OCI-LY7 (cell line): ENCODE measurements at regions not wholly inside any gene's neighbourhood (a gene's known extent, or its start where the extent isn't known, plus 50 kb on each side); places are given as distances from the start of the nearest gene placed in this dataset.

ENCODE experiments used
- EZH2phosphoT487 ChIP-seq: fragments of 200-600 bp; sonication (generic); IDR thresholded peaks from 2 replicates; pipeline ENCODE4 v1.6.1; 2018; ENCODE audit warnings: low read depth, borderline replicate concordance, mild to moderate bottlenecking, mixed run types, antibody characterized with exemption, low read length, moderate library complexity, mixed read lengths
- TF ChIP-seq, protein P1 (sequence below): fragments of 200-600 bp; sonication (generic); conservative IDR thresholded peaks from 2 replicates; pipeline ENCODE4 v1.5.1; 2014; ENCODE audit warnings: mild to moderate bottlenecking, antibody characterized with exemption, low read length, moderate library complexity, mixed read lengths

DNA sequence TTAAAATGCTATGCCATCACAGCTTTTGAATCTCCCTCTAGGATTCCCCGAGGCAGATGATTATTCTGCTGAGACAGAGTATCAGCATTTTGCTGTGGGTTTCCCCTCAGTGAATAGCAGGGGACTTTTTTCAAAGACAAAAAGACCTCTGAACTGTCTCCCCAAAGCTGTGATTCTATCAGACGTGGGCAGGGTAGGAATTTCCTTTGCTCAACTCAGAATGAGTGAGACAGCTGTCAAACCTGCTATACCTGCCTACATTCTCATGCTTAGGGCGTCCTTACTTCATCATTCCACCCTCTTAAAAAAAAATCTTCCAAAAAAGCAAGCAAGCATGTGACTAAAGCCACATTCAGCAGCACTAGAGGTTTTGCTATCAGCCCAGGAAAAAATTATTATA is 147.6 kb upstream of the FAM83B start:
- TF ChIP-seq, protein P1, sequence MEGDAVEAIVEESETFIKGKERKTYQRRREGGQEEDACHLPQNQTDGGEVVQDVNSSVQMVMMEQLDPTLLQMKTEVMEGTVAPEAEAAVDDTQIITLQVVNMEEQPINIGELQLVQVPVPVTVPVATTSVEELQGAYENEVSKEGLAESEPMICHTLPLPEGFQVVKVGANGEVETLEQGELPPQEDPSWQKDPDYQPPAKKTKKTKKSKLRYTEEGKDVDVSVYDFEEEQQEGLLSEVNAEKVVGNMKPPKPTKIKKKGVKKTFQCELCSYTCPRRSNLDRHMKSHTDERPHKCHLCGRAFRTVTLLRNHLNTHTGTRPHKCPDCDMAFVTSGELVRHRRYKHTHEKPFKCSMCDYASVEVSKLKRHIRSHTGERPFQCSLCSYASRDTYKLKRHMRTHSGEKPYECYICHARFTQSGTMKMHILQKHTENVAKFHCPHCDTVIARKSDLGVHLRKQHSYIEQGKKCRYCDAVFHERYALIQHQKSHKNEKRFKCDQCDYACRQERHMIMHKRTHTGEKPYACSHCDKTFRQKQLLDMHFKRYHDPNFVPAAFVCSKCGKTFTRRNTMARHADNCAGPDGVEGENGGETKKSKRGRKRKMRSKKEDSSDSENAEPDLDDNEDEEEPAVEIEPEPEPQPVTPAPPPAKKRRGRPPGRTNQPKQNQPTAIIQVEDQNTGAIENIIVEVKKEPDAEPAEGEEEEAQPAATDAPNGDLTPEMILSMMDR = no peak
- no peak for TF ChIP-seq EZH2phosphoT487
